Mesenchymal stem cell (in vitro differentiated cells and primary cell): ENCODE measurements at regions not wholly inside any gene's neighbourhood (a gene's known extent, or its start where the extent isn't known, plus 50 kb on each side); places are given as distances from the start of the nearest gene placed in this dataset.
A peak's percentile ranks its signal among the peaks of the same experiment; 100 is the strongest.

Experiments
- DNase-seq: peaks from one replicate; pipeline ENCODE4 v3.0.0-alpha.2; 2013
- H2AFZ ChIP-seq: one replicate; pipeline ENCODE4 v1.6.1; 2013; ENCODE audit warnings: low read depth, mild to moderate bottlenecking, control low read depth, inconsistent platforms, low read length, moderate library complexity
- H2AK5ac ChIP-seq: 2 replicates; pipeline ENCODE4 v1.6.1; 2013; ENCODE audit warnings: low read length, moderate library complexity, mild to moderate bottlenecking, inconsistent platforms; ENCODE audit not compliant: severe bottlenecking
- H2BK120ac ChIP-seq: one replicate; pipeline ENCODE4 v1.6.1; 2013; ENCODE audit warnings: low read depth, mild to moderate bottlenecking, inconsistent platforms, low read length, moderate library complexity
- H2BK12ac ChIP-seq, 2 experiments: one replicate each; pipeline ENCODE4 v1.6.1; 2013; ENCODE audit warnings: inconsistent platforms in 2 of 2, low read length in 2 of 2, mild to moderate bottlenecking in 2 of 2, moderate library complexity in 2 of 2, control low read depth in 1 of 2
- H2BK15ac ChIP-seq: one replicate; pipeline ENCODE4 v1.6.1; 2013; ENCODE audit warnings: mild to moderate bottlenecking, low read depth, inconsistent platforms; ENCODE audit not compliant: poor library complexity, severe bottlenecking
- H2BK5ac ChIP-seq: 2 replicates; pipeline ENCODE4 v1.6.1; 2013; ENCODE audit warnings: low read depth, mild to moderate bottlenecking, low read length, control low read depth, inconsistent platforms; ENCODE audit not compliant: poor library complexity, severe bottlenecking
- H3K14ac ChIP-seq, 2 experiments: one replicate each; pipeline ENCODE4 v1.6.1; 2013; ENCODE audit warnings: inconsistent platforms in 2 of 2, low read length in 2 of 2, control low read depth in 1 of 2, mild to moderate bottlenecking in 1 of 2, moderate library complexity in 1 of 2
- H3K18ac ChIP-seq, 2 experiments: one replicate each; pipeline ENCODE4 v1.6.1; 2013; ENCODE audit warnings: inconsistent platforms in 2 of 2, low read length in 2 of 2, control low read depth in 1 of 2, low read depth in 1 of 2, mild to moderate bottlenecking in 1 of 2
- H3K23ac ChIP-seq, 2 experiments: one replicate each; pipeline ENCODE4 v1.6.1; 2013; ENCODE audit warnings: inconsistent platforms in 2 of 2, low read length in 2 of 2, mild to moderate bottlenecking in 2 of 2, moderate library complexity in 2 of 2, control low read depth in 1 of 2
- H3K27ac ChIP-seq: 2 replicates; pipeline ENCODE4 v1.5.1; 2013; ENCODE audit warnings: mild to moderate bottlenecking, moderate library complexity, low read length, control low read depth, inconsistent platforms; ENCODE audit not compliant: poor library complexity, severe bottlenecking
- H3K27me3 ChIP-seq, 2 experiments: 2 replicates each; pipeline versions ENCODE4 v1.6.1 to v1.7.0; 2013; ENCODE audit warnings: low read length in 2 of 2, mild to moderate bottlenecking in 2 of 2, moderate library complexity in 2 of 2, control low read depth in 1 of 2, inconsistent platforms in 1 of 2; ENCODE audit not compliant: control insufficient read depth in 1 of 2, insufficient read depth in 1 of 2
- H3K36me3 ChIP-seq, 2 experiments: 2 replicates each; pipeline versions ENCODE4 v1.6.1 to v1.7.0; 2013; ENCODE audit warnings: low read length in 2 of 2, control low read depth in 1 of 2, inconsistent platforms in 1 of 2, low read depth in 1 of 2, mild to moderate bottlenecking in 1 of 2; ENCODE audit not compliant: insufficient read depth in 2 of 2, control insufficient read depth in 1 of 2
- H3K4ac ChIP-seq, 2 experiments: one replicate each; pipeline ENCODE4 v1.6.1; 2013; ENCODE audit warnings: inconsistent platforms in 2 of 2, low read length in 2 of 2, mild to moderate bottlenecking in 2 of 2, moderate library complexity in 2 of 2, control low read depth in 1 of 2, low read depth in 1 of 2
- H3K4me1 ChIP-seq: 2 replicates; pipeline ENCODE4 v1.6.1; 2013; ENCODE audit warnings: low read depth, low read length, control low read depth; ENCODE audit not compliant: control insufficient read depth, insufficient read depth
- H3K4me2 ChIP-seq: 2 replicates; pipeline ENCODE4 v1.6.1; 2013; ENCODE audit warnings: low read length, mild to moderate bottlenecking, inconsistent platforms; ENCODE audit not compliant: poor library complexity, severe bottlenecking
- H3K4me3 ChIP-seq, 2 experiments: 2 replicates each; pipeline versions ENCODE4 v1.5.1 to v1.7.0; 2013; ENCODE audit warnings: low read length in 2 of 2, mild to moderate bottlenecking in 2 of 2, control low read depth in 1 of 2, low read depth in 1 of 2; ENCODE audit not compliant: insufficient read depth in 1 of 2
- H3K79me1 ChIP-seq: replicated peaks from 2 replicates; pipeline ENCODE4 v1.6.1; 2013; ENCODE audit warnings: mild to moderate bottlenecking, control low read depth, low read length, inconsistent platforms; ENCODE audit not compliant: poor library complexity, severe bottlenecking
- H3K9ac ChIP-seq: 2 replicates; pipeline ENCODE4 v1.7.0; 2013; ENCODE audit warnings: mild to moderate bottlenecking, low read length, moderate library complexity
- H3K9me3 ChIP-seq: 2 replicates; pipeline ENCODE4 v1.7.0; 2013; ENCODE audit warnings: mild to moderate bottlenecking, low read length; ENCODE audit not compliant: control insufficient read depth
- H4K8ac ChIP-seq: one replicate; pipeline ENCODE4 v1.6.1; 2013; ENCODE audit warnings: inconsistent platforms, mild to moderate bottlenecking, low read length, moderate library complexity
- H4K91ac ChIP-seq: one replicate; pipeline ENCODE4 v1.6.1; 2013; ENCODE audit warnings: mild to moderate bottlenecking, low read length, inconsistent platforms
- WGBS: methylation state at CpG from one replicate; pipeline ENCODE4 v1.1.7; 2013; ENCODE audit warnings: mixed read lengths; 5-methylcytosine and 5-hydroxymethylcytosine counted together

- H2AFZ ChIP-seq = no peak overlapping the region
- no peak overlapping the region for H4K8ac ChIP-seq
- H3K18ac ChIP-seq = no peak overlapping the region
- H3K79me1 ChIP-seq = no peaks in the 10 kb centered on the region
- H2BK120ac ChIP-seq = no peak overlapping the region
- H3K27ac ChIP-seq = no peak overlapping the region
- no peak overlapping the region for H2AK5ac ChIP-seq
- H2BK15ac ChIP-seq = no peak overlapping the region
- no peak overlapping the region for H3K4me3 ChIP-seq
- H3K36me3 ChIP-seq = no peaks in the 10 kb centered on the region
- H3K9ac ChIP-seq = no peak overlapping the region
- H2BK5ac ChIP-seq = no peak overlapping the region
- H3K4me1 ChIP-seq = no peaks in the 10 kb centered on the region
- no peak for DNase-seq
- H3K9me3 ChIP-seq = no peaks in the 10 kb centered on the region
- no peak overlapping the region for H4K91ac ChIP-seq
- no peaks in the 10 kb centered on the region for H3K27me3 ChIP-seq
- no peak overlapping the region for H2BK12ac ChIP-seq
- H3K14ac ChIP-seq = no peak overlapping the region
- no peak overlapping the region for H3K4me2 ChIP-seq
- H3K23ac ChIP-seq = no peak overlapping the region
- H3K4ac ChIP-seq = no peak overlapping the region
- 89% methylated on average over 3 of the region's 4 CpGs for WGBS
Measured at GRCh38 chr12:58405363-58405762, 464.0 kb downstream of the ATP23 start.

- Histone ChIP-seq H2BK12ac (peak overlapping the region in 1 of 2 experiments; percentile 15), H3K4me2 (no peak overlapping the region), H3K4ac (no peak overlapping the region), H3K4me3 (no peak overlapping the region), H3K27me3 (no peaks in the 10 kb centered on the region), H2AFZ (no peak overlapping the region), H3K36me3 (no peaks in the 10 kb centered on the region), H4K8ac (no peak overlapping the region), H3K9me3 (no peaks in the 10 kb centered on the region), H4K91ac (no peak overlapping the region), H2BK15ac (no peak overlapping the region), H2BK5ac (no peak overlapping the region), H3K27ac (no peak overlapping the region), H3K18ac (peak overlapping the region in 1 of 2 experiments; percentile 64), H3K79me1 (no peaks in the 10 kb centered on the region), H2BK120ac (no peak overlapping the region), H3K9ac (no peak overlapping the region), H3K23ac (no peak overlapping the region), H3K14ac (peak overlapping the region in 1 of 2 experiments; percentile 18), H2AK5ac (no peak overlapping the region), H3K4me1 (no peaks in the 10 kb centered on the region)
- no peak for DNase-seq
- 29% methylated on average over 1 of the region's 1 CpG for WGBS
Measured at GRCh38 chr12:58408516-58408915, 467.1 kb downstream of the ATP23 start.

- peak; percentile 23 for DNase-seq
- Histone ChIP-seq H3K4me3 (no peak overlapping the region), H2BK12ac (no peak overlapping the region), H2AK5ac (no peak overlapping the region), H3K79me1 (no peaks in the 10 kb centered on the region), H3K18ac (no peak overlapping the region), H3K14ac (no peak overlapping the region), H3K4me2 (no peak overlapping the region), H3K36me3 (no peaks in the 10 kb centered on the region), H3K4me1 (peaks cover 5% of the 10 kb centered on the region), H3K23ac (no peak overlapping the region), H2AFZ (no peak overlapping the region), H2BK5ac (no peak overlapping the region), H4K8ac (no peak overlapping the region), H3K9me3 (no peaks in the 10 kb centered on the region), H4K91ac (no peak overlapping the region), H2BK15ac (no peak overlapping the region), H3K9ac (peak overlapping the region; percentile 34), H3K27me3 (no peaks in the 10 kb centered on the region), H3K4ac (peak overlapping the region in 1 of 2 experiments; percentile 37), H3K27ac (no peak overlapping the region), H2BK120ac (no peak overlapping the region)
- 55% methylated on average over 1 of the region's 2 CpGs for WGBS
Measured at GRCh38 chr12:58412461-58413060, 471.2 kb downstream of the ATP23 start.

- H2AFZ ChIP-seq = no peak overlapping the region
- no peaks in the 10 kb centered on the region for H3K79me1 ChIP-seq
- no peak overlapping the region for H2AK5ac ChIP-seq
- peaks cover 5% of the 10 kb centered on the region for H3K4me1 ChIP-seq
- H3K9me3 ChIP-seq = no peaks in the 10 kb centered on the region
- H3K23ac ChIP-seq = no peak overlapping the region
- H2BK120ac ChIP-seq = no peak overlapping the region
- H3K36me3 ChIP-seq = no peaks in the 10 kb centered on the region
- H3K4me3 ChIP-seq = no peak overlapping the region
- no peaks in the 10 kb centered on the region for H3K27me3 ChIP-seq
- no peak overlapping the region for H4K8ac ChIP-seq
- no peak overlapping the region for H3K27ac ChIP-seq
- WGBS = 0% methylated on average over 1 of the region's 1 CpG
- peak overlapping the region; percentile 81 for H3K9ac ChIP-seq
- H4K91ac ChIP-seq = no peak overlapping the region
- H2BK5ac ChIP-seq = no peak overlapping the region
- no peak overlapping the region for H3K4me2 ChIP-seq
- DNase-seq = peak; percentile 79
- peak overlapping the region in 1 of 2 experiments; percentile 5 for H3K18ac ChIP-seq
- H2BK12ac ChIP-seq = peak overlapping the region in 1 of 2 experiments; percentile 54
- H3K4ac ChIP-seq = no peak overlapping the region
- no peak overlapping the region for H2BK15ac ChIP-seq
- no peak overlapping the region for H3K14ac ChIP-seq
Measured at GRCh38 chr12:58413794-58414193, 472.4 kb downstream of the ATP23 start.
